Right atrium auricular region (tissue), 2 donors: ENCODE measurements at regions not wholly inside any gene's neighbourhood (a gene's known extent, or its start where the extent isn't known, plus 50 kb on each side); places are given as distances from the start of the nearest gene placed in this dataset.

Experiments
- DNase-seq: peaks from one replicate; pipeline ENCODE4 v3.0.0-alpha.2; 2019; ENCODE audit warnings: low spot score
- H3K27ac ChIP-seq, 2 donors: fragments of 200-600 bp; sonication (generic); 1 replicate in 1 of 2; 2 replicates in 1 of 2; pipeline ENCODE4 v1.5.1; 2016 to 2019
- H3K27me3 ChIP-seq, 2 donors: fragments of 200-600 bp; sonication (generic); one replicate each; pipeline versions ENCODE4 v1.5.1 to v1.6.0; 2017 to 2019
- H3K36me3 ChIP-seq: fragments of 200-600 bp; sonication (generic); one replicate; pipeline ENCODE4 v1.5.1; 2016
- H3K4me1 ChIP-seq, 2 donors: fragments of 200-600 bp; sonication (generic); one replicate each; pipeline versions ENCODE4 v1.5.1 to v1.6.0; 2017 to 2019
- H3K4me3 ChIP-seq, 2 donors: fragments of 200-600 bp; sonication (generic); 1 replicate in 1 of 2; 2 replicates in 1 of 2; pipeline ENCODE4 v1.5.1; 2017 to 2019; ENCODE audit warnings: mild to moderate bottlenecking in 1 of 2, moderate library complexity in 1 of 2
- H3K9me3 ChIP-seq, 2 donors: fragments of 200-600 bp; sonication (generic); one replicate each; pipeline ENCODE4 v1.5.1; 2019
- TF ChIP-seq, protein P1 (sequence below), 2 donors: fragments of 200-600 bp; sonication (generic); IDR thresholded peaks; one replicate each; pipeline ENCODE4 v1.5.1; 2019; ENCODE audit warnings: antibody characterized with exemption in 2 of 2

DNA sequence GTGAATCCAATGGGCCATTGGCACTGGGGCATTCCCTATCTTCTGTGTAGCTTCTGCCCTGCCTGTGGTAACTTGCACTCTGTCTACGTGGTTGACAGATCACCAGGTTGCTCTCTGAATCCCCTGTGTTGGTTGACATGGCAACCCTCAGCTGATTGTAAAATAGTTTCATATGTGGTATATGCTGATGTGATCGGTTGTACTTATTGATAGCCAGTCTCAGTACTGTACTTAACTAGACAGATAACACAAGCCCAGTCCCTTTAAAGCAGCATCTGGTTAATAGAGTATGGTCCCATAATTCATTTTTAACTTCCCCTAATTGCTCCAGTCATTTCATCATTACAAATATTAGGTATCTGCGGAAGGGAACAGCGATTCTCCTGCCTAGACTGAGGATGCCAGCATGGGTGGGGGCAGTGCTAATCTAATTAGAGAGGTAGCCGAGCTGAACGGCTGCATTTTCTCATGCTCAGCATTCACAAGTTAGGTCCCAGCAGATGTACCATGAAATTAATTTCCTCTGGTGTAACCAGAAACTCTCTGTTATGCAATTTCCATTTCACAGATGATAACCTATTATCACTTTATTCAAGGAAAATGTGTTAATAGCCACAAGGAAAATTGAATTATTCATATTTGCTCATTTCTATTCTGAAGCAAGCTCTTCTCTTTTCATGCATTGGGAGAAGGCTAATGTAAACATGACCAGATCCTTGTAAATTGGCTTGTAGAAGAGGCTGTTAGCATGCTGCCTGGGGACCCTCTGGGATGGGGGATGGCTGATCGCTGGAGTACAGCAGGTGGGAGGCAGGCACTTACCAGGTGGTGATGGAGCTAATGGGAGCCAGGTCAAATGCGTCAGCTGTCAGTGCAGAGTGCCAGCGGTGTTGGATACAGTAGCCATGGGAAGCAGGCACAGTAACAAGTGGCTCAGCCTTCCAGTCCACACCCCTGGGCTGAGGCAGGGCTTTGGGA lies 608.3 kb downstream of the GALR1 start:
- no peaks in the 10 kb centered on the region for H3K36me3 ChIP-seq
- no peaks in the 10 kb centered on the region for H3K4me1 ChIP-seq
- no peaks in the 10 kb centered on the region for H3K27me3 ChIP-seq
- H3K9me3 ChIP-seq, result no peaks in the 10 kb centered on the region
- TF ChIP-seq, protein P1, sequence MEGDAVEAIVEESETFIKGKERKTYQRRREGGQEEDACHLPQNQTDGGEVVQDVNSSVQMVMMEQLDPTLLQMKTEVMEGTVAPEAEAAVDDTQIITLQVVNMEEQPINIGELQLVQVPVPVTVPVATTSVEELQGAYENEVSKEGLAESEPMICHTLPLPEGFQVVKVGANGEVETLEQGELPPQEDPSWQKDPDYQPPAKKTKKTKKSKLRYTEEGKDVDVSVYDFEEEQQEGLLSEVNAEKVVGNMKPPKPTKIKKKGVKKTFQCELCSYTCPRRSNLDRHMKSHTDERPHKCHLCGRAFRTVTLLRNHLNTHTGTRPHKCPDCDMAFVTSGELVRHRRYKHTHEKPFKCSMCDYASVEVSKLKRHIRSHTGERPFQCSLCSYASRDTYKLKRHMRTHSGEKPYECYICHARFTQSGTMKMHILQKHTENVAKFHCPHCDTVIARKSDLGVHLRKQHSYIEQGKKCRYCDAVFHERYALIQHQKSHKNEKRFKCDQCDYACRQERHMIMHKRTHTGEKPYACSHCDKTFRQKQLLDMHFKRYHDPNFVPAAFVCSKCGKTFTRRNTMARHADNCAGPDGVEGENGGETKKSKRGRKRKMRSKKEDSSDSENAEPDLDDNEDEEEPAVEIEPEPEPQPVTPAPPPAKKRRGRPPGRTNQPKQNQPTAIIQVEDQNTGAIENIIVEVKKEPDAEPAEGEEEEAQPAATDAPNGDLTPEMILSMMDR (IDR thresholded peaks at IDR 0.05), result no peak
- H3K4me3 ChIP-seq, result no peak overlapping the region
- no peak overlapping the region for H3K27ac ChIP-seq
- no peak for DNase-seq

DNA sequence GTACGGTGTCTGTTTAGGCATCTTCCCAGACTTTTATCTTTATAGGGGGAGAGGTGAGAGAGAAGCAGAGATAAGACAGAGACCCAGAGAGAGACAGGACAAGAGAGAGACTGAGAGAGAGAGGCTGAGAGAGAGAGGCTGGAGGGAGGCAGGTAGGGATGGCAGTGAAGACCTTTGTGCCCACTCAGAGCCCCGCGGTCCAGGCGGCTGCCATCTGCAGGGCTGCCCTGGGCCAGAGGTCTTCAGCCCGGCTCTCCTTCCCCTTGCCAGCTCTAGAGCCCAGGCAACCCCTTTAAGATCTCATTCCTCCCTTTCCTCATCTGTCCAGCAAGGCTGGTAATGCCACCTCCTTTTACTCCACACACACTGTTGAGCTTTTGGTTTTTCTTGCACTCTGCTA lies 610.0 kb downstream of the GALR1 start:
- Histone ChIP-seq H3K4me1 (no peaks in the 10 kb centered on the region), H3K4me3 (no peak overlapping the region), H3K27me3 (no peaks in the 10 kb centered on the region), H3K9me3 (no peaks in the 10 kb centered on the region), H3K36me3 (no peaks in the 10 kb centered on the region), H3K27ac (no peak overlapping the region)
- TF ChIP-seq, protein P1 (IDR thresholded peaks at IDR 0.05), result no peak
- DNase-seq, result no peak

- Histone ChIP-seq H3K4me1 (no peaks in the 10 kb centered on the region), H3K9me3 (no peaks in the 10 kb centered on the region), H3K36me3 (no peaks in the 10 kb centered on the region), H3K4me3 (no peak overlapping the region), H3K27ac (no peak overlapping the region), H3K27me3 (no peaks in the 10 kb centered on the region)
- TF ChIP-seq, protein P1 (IDR thresholded peaks at IDR 0.05), result no peak
- no peak for DNase-seq
These were observed 612.6 kb downstream of the GALR1 start for GRCh38 chr18:77862066-77862757.

DNA sequence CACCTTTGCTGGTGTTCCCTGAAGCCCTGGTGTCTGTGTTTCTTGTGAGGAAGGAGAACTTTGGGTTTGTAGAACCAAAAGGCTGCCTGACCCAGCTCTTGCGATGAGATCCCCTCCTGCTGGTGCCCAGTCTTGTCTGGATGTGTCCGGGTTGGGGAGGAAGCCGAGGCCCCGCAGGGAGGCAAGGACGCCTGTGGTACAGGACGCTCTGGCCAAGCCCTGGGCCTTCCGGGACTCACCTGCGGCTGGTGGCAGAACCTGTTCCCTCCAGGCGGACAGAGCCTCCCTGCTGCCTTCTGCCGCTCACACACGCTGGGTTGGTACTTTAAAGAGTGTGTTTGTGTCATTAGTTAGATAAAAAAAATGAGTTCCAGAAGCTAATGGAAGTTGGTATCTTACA lies 616.2 kb downstream of the GALR1 start:
- Histone ChIP-seq H3K9me3 (no peaks in the 10 kb centered on the region), H3K4me3 (no peak overlapping the region), H3K27ac (no peak overlapping the region), H3K36me3 (no peaks in the 10 kb centered on the region), H3K27me3 (no peaks in the 10 kb centered on the region), H3K4me1 (no peaks in the 10 kb centered on the region)
- DNase-seq, result no peak
- TF ChIP-seq, protein P1 (IDR thresholded peaks at IDR 0.05), result no peak

DNA sequence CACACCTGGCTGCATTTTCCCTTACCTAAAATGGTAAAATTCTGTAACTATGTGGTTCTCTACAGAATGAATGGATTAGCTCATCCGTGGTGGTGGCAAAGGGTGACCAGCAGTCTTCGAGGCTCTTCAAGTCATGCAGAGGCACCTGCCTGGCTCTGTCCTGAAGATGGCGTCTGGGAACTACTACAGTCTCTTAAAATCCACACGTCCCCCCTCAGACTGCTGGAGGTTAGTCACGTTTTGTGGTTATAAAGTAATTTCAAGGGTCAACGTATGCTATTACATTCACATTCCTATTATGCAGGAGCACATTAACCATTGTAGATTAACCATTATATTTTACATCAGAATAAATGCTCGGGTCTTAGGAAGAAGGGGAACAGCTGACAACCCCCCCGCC lies 616.7 kb downstream of the GALR1 start:
- no peak overlapping the region for H3K4me3 ChIP-seq
- H3K36me3 ChIP-seq, result no peaks in the 10 kb centered on the region
- H3K4me1 ChIP-seq, result no peaks in the 10 kb centered on the region
- H3K9me3 ChIP-seq, result no peaks in the 10 kb centered on the region
- H3K27me3 ChIP-seq, result no peaks in the 10 kb centered on the region
- no peak overlapping the region for H3K27ac ChIP-seq
- TF ChIP-seq, protein P1 (IDR thresholded peaks at IDR 0.05), result no peak
- DNase-seq, result no peak
